ENCODE measurements at regions not wholly inside any gene's neighbourhood (a gene's known extent, or its start where the extent isn't known, plus 50 kb on each side); places are given as distances from the start of the nearest gene placed in this dataset.

DNA sequence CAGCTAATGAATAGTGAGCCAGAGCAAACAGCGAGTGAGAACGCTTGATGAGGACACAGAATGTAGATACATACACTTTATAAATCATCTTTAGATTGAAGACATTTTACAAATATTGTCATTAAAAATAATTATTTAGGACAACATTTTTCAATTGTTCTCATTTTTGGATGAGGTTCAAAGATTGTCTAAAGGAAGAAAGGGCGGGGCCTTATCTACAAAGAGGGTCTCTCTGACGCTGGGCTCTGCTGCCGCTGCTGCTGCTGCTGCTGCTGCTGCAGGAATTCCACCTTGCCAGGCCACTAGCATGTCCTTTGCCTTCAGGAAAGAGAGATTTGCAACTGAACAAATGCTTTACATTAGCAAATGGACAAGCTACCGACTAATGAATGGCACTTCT is 220.7 kb upstream of the TMEM161B start:
- H3K27me3 Mint-ChIP-seq = peaks cover 37% of the 10 kb centered on the region
- no peak overlapping the region for H3K27ac Mint-ChIP-seq (ENCODE audit: low read depth)
- H3K4me1 Mint-ChIP-seq = no peaks in the 10 kb centered on the region
- no peak overlapping the region for H3K4me3 Mint-ChIP-seq
- no peaks in the 10 kb centered on the region for H3K9me3 Mint-ChIP-seq
- no peaks in the 10 kb centered on the region for H3K36me3 Mint-ChIP-seq (ENCODE audit: insufficient read depth)
- DNase-seq (ENCODE audit: low spot score in 2 of 2) (no peak), ATAC-seq (replicated peaks; ENCODE audit: extremely low read depth, poor library complexity, severe bottlenecking) (no peak)

GRCh38 chr5:88488561-88488960 is 219.9 kb upstream of the TMEM161B start:
- no peak for DNase-seq (ENCODE audit: low spot score in 2 of 2)
- no peak for ATAC-seq (replicated peaks; ENCODE audit: extremely low read depth, poor library complexity, severe bottlenecking)
- Mint-ChIP-seq H3K4me1 (no peaks in the 10 kb centered on the region), H3K4me3 (no peak overlapping the region), H3K9me3 (no peaks in the 10 kb centered on the region), H3K27ac (ENCODE audit: low read depth) (no peak overlapping the region), H3K27me3 (peaks cover 44% of the 10 kb centered on the region), H3K36me3 (ENCODE audit: insufficient read depth) (no peaks in the 10 kb centered on the region)

DNA sequence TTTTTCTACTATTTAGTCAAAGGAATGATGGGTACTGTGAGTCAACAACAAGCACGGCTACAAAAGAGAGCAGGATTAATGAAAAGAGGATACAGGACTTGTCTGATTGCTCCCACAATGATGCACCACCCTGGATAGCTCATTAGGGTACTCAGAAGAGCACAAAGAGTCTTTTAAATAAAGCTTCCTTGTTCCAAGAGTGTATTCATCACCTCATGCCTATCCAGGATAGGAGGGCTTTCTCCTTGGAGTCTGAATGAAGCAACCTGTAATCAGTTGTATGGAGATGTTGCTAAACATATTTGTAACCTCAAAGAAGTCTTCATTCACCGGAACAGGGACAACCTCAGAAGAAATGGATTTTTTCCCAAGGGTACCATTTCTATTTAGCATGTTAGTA is 219.5 kb upstream of the TMEM161B start:
- Mint-ChIP-seq H3K27me3 (peaks cover 48% of the 10 kb centered on the region), H3K4me3 (no peak overlapping the region), H3K36me3 (ENCODE audit: insufficient read depth) (no peaks in the 10 kb centered on the region), H3K27ac (ENCODE audit: low read depth) (no peak overlapping the region), H3K4me1 (no peaks in the 10 kb centered on the region), H3K9me3 (no peaks in the 10 kb centered on the region)
- ATAC-seq (replicated peaks; ENCODE audit: extremely low read depth, poor library complexity, severe bottlenecking) (no peak), DNase-seq (ENCODE audit: low spot score in 2 of 2) (no peak)

DNA sequence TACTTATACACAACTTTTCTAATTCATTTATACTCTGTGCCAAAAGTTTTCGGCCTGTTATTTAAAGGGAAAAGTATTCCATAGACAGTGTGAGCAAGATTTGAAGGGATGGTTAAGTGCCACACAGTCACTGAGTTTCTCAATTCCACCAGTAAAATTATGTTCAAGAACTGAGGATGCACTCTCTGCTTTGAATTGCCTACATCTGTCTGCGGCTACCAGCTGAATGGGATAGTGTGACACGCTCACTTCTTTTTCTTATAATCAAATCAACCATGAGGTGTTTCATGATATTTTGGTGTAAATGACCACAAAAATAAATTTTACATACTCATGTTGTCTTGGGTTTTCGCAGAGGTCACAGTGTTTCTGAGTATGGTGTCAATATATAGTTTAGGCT is 218.4 kb upstream of the TMEM161B start:
- peaks cover 52% of the 10 kb centered on the region for H3K27me3 Mint-ChIP-seq
- no peak overlapping the region for H3K27ac Mint-ChIP-seq (ENCODE audit: low read depth)

DNA sequence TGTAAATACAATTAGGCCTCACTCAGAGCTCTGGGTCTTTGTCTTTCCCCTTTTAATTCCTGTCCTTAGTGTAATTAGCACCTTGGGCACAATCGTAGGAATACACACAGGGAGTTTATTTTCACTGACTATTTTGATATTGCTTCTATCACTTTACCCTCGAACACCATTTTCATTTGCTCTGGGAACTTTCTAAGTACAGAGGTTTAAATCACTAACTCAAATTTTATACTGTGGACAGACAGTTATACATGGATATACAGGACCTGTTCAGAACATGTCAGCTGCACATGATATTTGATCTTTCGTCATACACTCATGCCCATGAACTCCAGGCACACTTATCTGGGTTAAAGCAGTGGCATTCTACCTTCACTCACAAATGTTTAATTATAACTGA is 217.8 kb upstream of the TMEM161B start:
- no peaks in the 10 kb centered on the region for H3K36me3 Mint-ChIP-seq (ENCODE audit: insufficient read depth)
- no peak overlapping the region for H3K4me3 Mint-ChIP-seq
- DNase-seq (ENCODE audit: low spot score in 2 of 2) = no peak
- no peak overlapping the region for H3K27ac Mint-ChIP-seq (ENCODE audit: low read depth)
- H3K27me3 Mint-ChIP-seq = peaks cover 52% of the 10 kb centered on the region
- ATAC-seq (replicated peaks; ENCODE audit: extremely low read depth, poor library complexity, severe bottlenecking) = no peak
- no peaks in the 10 kb centered on the region for H3K9me3 Mint-ChIP-seq
- no peaks in the 10 kb centered on the region for H3K4me1 Mint-ChIP-seq

More for the DNA sequence above, 218.4 kb upstream of the TMEM161B start:
- no peak overlapping the region for H3K4me3 Mint-ChIP-seq
- no peaks in the 10 kb centered on the region for H3K4me1 Mint-ChIP-seq
- DNase-seq (ENCODE audit: low spot score in 2 of 2) (no peak), ATAC-seq (replicated peaks; ENCODE audit: extremely low read depth, poor library complexity, severe bottlenecking) (no peak)
- no peaks in the 10 kb centered on the region for H3K9me3 Mint-ChIP-seq
- H3K36me3 Mint-ChIP-seq (ENCODE audit: insufficient read depth) = no peaks in the 10 kb centered on the region

DNA sequence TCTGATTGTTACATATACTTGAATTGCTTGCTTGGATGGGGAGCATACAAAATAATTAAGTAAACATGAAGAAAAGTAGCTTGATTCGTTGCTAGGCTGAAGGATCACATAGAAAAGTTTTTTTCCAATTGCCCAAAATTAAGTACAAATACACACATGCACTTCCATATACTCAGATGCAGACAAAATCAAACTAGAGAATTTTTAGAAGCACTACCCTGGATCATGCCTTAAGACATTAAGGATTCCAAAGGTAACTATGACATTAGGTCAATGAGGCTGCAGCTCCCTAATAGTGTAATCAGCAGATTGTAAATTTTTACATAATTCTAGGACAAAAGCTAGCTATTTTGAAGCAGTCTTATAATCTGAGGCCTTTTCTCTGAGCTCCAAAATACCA is 216.9 kb upstream of the TMEM161B start:
- H3K27ac Mint-ChIP-seq (ENCODE audit: low read depth) = no peak overlapping the region

DNA sequence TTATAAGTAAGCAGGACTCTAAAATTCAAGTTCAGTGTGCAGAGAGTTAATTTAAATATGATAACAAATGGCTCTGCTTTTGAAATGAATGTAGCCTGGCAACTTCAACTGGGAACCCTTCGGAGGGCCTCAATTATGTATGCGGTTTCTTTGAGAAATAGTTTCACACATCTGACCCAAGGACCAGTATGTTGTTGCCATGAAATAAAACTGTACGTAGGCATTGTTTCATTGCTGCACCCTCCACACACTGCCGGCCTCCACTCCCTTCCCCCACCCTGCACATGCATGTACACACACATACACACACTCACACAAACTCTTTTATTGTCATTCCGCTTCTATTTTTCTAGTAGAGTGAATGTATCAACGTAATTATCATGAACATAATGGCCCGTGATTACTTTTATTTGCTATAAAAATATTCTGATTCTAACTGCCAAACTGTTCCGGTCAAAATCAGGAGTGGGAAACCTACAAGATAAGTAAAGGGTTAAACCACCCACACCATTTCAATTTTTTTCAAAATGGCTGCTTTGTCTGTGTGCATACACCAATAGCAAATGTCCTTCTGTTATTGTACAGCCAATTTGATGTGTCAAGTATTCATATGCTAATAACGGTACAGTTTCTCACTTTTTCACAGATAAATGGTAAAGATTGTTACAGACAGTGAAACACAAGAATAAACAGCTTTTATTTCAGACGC is 215.5 kb upstream of the TMEM161B start:
- Mint-ChIP-seq H3K27me3 (peaks cover 55% of the 10 kb centered on the region), H3K4me3 (no peak overlapping the region), H3K36me3 (ENCODE audit: insufficient read depth) (no peaks in the 10 kb centered on the region), H3K4me1 (no peaks in the 10 kb centered on the region), H3K27ac (ENCODE audit: low read depth) (no peak overlapping the region), H3K9me3 (no peaks in the 10 kb centered on the region)
- no peak for ATAC-seq (replicated peaks; ENCODE audit: extremely low read depth, poor library complexity, severe bottlenecking)
- DNase-seq (ENCODE audit: low spot score in 2 of 2) = no peak

More for the DNA sequence above, 216.9 kb upstream of the TMEM161B start:
- DNase-seq (ENCODE audit: low spot score in 2 of 2) (no peak), ATAC-seq (replicated peaks; ENCODE audit: extremely low read depth, poor library complexity, severe bottlenecking) (no peak)
- peaks cover 55% of the 10 kb centered on the region for H3K27me3 Mint-ChIP-seq
- H3K4me1 Mint-ChIP-seq = no peaks in the 10 kb centered on the region
- no peaks in the 10 kb centered on the region for H3K9me3 Mint-ChIP-seq
- no peak overlapping the region for H3K4me3 Mint-ChIP-seq
- H3K36me3 Mint-ChIP-seq (ENCODE audit: insufficient read depth) = no peaks in the 10 kb centered on the region

GRCh38 chr5:88480801-88481499 is 212.3 kb upstream of the TMEM161B start:
- no peak overlapping the region for H3K4me3 Mint-ChIP-seq
- H3K27ac Mint-ChIP-seq (ENCODE audit: low read depth) = no peak overlapping the region
- no peaks in the 10 kb centered on the region for H3K9me3 Mint-ChIP-seq
- ATAC-seq (replicated peaks; ENCODE audit: extremely low read depth, poor library complexity, severe bottlenecking) = no peak
- H3K36me3 Mint-ChIP-seq (ENCODE audit: insufficient read depth) = no peaks in the 10 kb centered on the region
- H3K27me3 Mint-ChIP-seq = peaks cover 48% of the 10 kb centered on the region
- H3K4me1 Mint-ChIP-seq = no peaks in the 10 kb centered on the region
- no peak for DNase-seq (ENCODE audit: low spot score in 2 of 2)

DNA sequence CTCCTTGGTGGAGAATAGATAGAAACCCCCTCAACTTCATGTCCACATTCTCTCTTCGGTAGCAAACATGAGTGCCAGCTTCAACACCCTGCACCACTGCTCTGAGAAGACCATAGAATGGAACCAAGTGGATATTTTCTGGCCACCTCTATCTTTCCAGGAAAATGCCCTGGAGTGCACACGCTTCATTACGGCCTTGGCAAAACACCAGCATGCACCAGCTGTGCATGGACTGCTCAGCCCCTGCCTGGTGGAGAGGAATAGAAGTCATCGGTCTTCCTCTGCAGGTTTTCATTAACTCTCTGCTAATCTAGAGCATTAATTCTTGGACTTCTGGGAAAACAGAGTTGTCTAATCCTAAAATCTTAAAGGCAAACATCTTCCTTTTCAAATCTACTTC is 211.6 kb upstream of the TMEM161B start:
- ATAC-seq (replicated peaks; ENCODE audit: extremely low read depth, poor library complexity, severe bottlenecking) (no peak), DNase-seq (ENCODE audit: low spot score in 2 of 2) (no peak)
- no peak overlapping the region for H3K4me3 Mint-ChIP-seq
- H3K27ac Mint-ChIP-seq (ENCODE audit: low read depth) = no peak overlapping the region
- no peaks in the 10 kb centered on the region for H3K9me3 Mint-ChIP-seq
- H3K27me3 Mint-ChIP-seq = peaks cover 55% of the 10 kb centered on the region
- no peaks in the 10 kb centered on the region for H3K4me1 Mint-ChIP-seq
- no peaks in the 10 kb centered on the region for H3K36me3 Mint-ChIP-seq (ENCODE audit: insufficient read depth)

- H3K36me3 Mint-ChIP-seq (ENCODE audit: insufficient read depth) = no peaks in the 10 kb centered on the region
- H3K9me3 Mint-ChIP-seq = no peaks in the 10 kb centered on the region
- H3K27ac Mint-ChIP-seq (ENCODE audit: low read depth) = no peak overlapping the region
- peaks cover 68% of the 10 kb centered on the region for H3K27me3 Mint-ChIP-seq
- H3K4me3 Mint-ChIP-seq = no peak overlapping the region
- ATAC-seq (replicated peaks; ENCODE audit: extremely low read depth, poor library complexity, severe bottlenecking) (no peak), DNase-seq (ENCODE audit: low spot score in 2 of 2) (no peak)
- no peaks in the 10 kb centered on the region for H3K4me1 Mint-ChIP-seq
These were observed 205.9 kb upstream of the TMEM161B start for GRCh38 chr5:88474574-88474973.

- Mint-ChIP-seq H3K4me1 (no peaks in the 10 kb centered on the region), H3K9me3 (no peaks in the 10 kb centered on the region), H3K4me3 (no peak overlapping the region), H3K27me3 (peaks cover 51% of the 10 kb centered on the region), H3K36me3 (ENCODE audit: insufficient read depth) (no peaks in the 10 kb centered on the region), H3K27ac (ENCODE audit: low read depth) (no peak overlapping the region)
- no peak for ATAC-seq (replicated peaks; ENCODE audit: extremely low read depth, poor library complexity, severe bottlenecking)
- DNase-seq (ENCODE audit: low spot score in 2 of 2) = no peak
These were observed 202.1 kb upstream of the TMEM161B start for GRCh38 chr5:88470745-88471144.

GRCh38 chr5:88459971-88460370 is 191.3 kb upstream of the TMEM161B start:
- no peak overlapping the region for H3K27ac Mint-ChIP-seq (ENCODE audit: low read depth)
- H3K27me3 Mint-ChIP-seq = peaks cover 29% of the 10 kb centered on the region
- H3K4me1 Mint-ChIP-seq = no peaks in the 10 kb centered on the region
- no peaks in the 10 kb centered on the region for H3K9me3 Mint-ChIP-seq
- no peak for DNase-seq (ENCODE audit: low spot score in 2 of 2)
- no peak overlapping the region for H3K4me3 Mint-ChIP-seq
- H3K36me3 Mint-ChIP-seq (ENCODE audit: insufficient read depth) = no peaks in the 10 kb centered on the region
- no peak for ATAC-seq (replicated peaks; ENCODE audit: extremely low read depth, poor library complexity, severe bottlenecking)

DNA sequence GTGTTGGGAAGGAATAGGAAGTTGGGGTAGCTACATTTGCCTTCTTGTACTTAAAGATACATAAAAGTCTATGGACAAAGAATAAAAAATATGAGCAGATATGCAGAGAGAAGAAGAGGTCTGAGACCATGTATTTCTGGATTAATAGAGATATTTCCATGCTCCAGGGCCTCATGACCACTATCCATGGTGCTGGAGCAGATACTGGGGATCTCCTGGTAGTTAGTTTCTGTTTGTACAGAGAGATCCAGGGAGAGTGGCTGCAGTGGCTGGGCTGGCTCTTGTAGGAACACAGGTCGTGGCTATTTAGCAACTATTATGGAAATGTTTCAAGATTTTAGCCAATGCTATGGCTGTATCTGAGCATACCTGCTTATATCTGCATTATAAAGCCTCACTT is 184.2 kb upstream of the TMEM161B start:
- ATAC-seq (replicated peaks; ENCODE audit: extremely low read depth, poor library complexity, severe bottlenecking) (no peak), DNase-seq (ENCODE audit: low spot score in 2 of 2) (no peak)
- H3K9me3 Mint-ChIP-seq = no peaks in the 10 kb centered on the region
- no peak overlapping the region for H3K27ac Mint-ChIP-seq (ENCODE audit: low read depth)
- no peaks in the 10 kb centered on the region for H3K4me1 Mint-ChIP-seq
- H3K4me3 Mint-ChIP-seq = no peak overlapping the region
- no peaks in the 10 kb centered on the region for H3K36me3 Mint-ChIP-seq (ENCODE audit: insufficient read depth)
- H3K27me3 Mint-ChIP-seq = peaks cover 37% of the 10 kb centered on the region

All from central memory CD8-positive, alpha-beta T cell (primary cell).